ENCODE measurements at regions not wholly inside any gene's neighbourhood (a gene's known extent, or its start where the extent isn't known, plus 50 kb on each side); places are given as distances from the start of the nearest gene placed in this dataset.

DNA sequence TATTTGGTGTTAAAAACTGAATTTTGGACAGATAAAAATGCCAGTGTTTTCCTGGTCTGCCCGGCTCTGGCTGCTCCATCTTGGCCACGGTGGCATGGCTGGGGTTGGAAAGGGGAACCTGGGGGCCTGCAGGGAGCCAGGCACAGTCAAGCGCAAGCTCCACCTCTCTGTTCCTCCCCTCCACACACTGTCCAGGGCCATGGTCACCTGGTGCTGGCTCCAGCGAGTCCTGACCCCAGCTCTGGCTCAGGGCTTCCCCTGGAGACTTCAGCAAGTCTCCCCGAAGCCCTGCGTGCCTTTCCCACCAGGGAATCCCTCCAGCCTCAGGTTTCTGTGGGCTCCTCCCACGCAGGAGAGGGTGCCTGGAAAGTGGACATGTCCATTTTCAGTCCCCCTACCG lies 298.5 kb downstream of the QKI start:
- H4K20me1 ChIP-seq (ENCODE audit: insufficient read depth): no peaks in the 10 kb centered on the region
- H3K4me2 ChIP-seq (ENCODE audit: low read length): no peak overlapping the region
- H3K9ac ChIP-seq (ENCODE audit: low read length): no peak overlapping the region
- no peaks in the 10 kb centered on the region for H3K79me2 ChIP-seq (replicated peaks; ENCODE audit: insufficient read depth, low read length)
- no peak overlapping the region for H3K27ac ChIP-seq (ENCODE audit: low read length)
- H3K9me2 ChIP-seq (ENCODE audit: insufficient read depth, low read length): no peaks in the 10 kb centered on the region
- H3K36me3 ChIP-seq (ENCODE audit: insufficient read depth, low read length): no peaks in the 10 kb centered on the region
- no peak overlapping the region for H2AFZ ChIP-seq (ENCODE audit: low read depth, low read length)
- H3K4me3 ChIP-seq (ENCODE audit: low read length): no peak overlapping the region
- no peak for TF ChIP-seq TAF1 (IDR thresholded peaks at IDR 0.05; ENCODE audit: low read depth)
- no peak for TF ChIP-seq SMC3 (conservative IDR thresholded peaks at IDR 0.05; ENCODE audit: poor library complexity)
- TF ChIP-seq RAD21 (conservative IDR thresholded peaks at IDR 0.05): no peak
- TF ChIP-seq REST (IDR thresholded peaks at IDR 0.05; ENCODE audit: borderline replicate concordance): no peak
- TF ChIP-seq EZH2 (IDR thresholded peaks at IDR 0.05; ENCODE audit: borderline replicate concordance, insufficient read depth, low read length, poor library complexity, severe bottlenecking): no peak
- TF ChIP-seq EP300 (conservative IDR thresholded peaks at IDR 0.05; ENCODE audit: poor library complexity, severe bottlenecking): no peak
- TF ChIP-seq, protein P1, sequence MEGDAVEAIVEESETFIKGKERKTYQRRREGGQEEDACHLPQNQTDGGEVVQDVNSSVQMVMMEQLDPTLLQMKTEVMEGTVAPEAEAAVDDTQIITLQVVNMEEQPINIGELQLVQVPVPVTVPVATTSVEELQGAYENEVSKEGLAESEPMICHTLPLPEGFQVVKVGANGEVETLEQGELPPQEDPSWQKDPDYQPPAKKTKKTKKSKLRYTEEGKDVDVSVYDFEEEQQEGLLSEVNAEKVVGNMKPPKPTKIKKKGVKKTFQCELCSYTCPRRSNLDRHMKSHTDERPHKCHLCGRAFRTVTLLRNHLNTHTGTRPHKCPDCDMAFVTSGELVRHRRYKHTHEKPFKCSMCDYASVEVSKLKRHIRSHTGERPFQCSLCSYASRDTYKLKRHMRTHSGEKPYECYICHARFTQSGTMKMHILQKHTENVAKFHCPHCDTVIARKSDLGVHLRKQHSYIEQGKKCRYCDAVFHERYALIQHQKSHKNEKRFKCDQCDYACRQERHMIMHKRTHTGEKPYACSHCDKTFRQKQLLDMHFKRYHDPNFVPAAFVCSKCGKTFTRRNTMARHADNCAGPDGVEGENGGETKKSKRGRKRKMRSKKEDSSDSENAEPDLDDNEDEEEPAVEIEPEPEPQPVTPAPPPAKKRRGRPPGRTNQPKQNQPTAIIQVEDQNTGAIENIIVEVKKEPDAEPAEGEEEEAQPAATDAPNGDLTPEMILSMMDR (IDR thresholded peaks at IDR 0.05; ENCODE audit: poor library complexity, severe bottlenecking): no peak
- TF ChIP-seq MXI1 (conservative IDR thresholded peaks at IDR 0.05; ENCODE audit: poor library complexity, severe bottlenecking): no peak
- no peak for TF ChIP-seq POLR2AphosphoS5 (IDR thresholded peaks at IDR 0.05)
- no peaks in the 10 kb centered on the region for H3K27me3 ChIP-seq (ENCODE audit: insufficient read depth, low read depth, low read length)
- no peaks in the 10 kb centered on the region for H3K9me3 ChIP-seq (ENCODE audit: low read length)
- H3F3A ChIP-seq (ENCODE audit: insufficient read depth, low read length, poor library complexity, severe bottlenecking): no peaks in the 10 kb centered on the region

GRCh38 chr6:163712566-163712961 lies 298.0 kb downstream of the QKI start:
- no peak overlapping the region for H2AFZ ChIP-seq (ENCODE audit: low read depth, low read length)
- no peaks in the 10 kb centered on the region for H3K9me2 ChIP-seq (ENCODE audit: insufficient read depth, low read length)
- H3F3A ChIP-seq (ENCODE audit: insufficient read depth, low read length, poor library complexity, severe bottlenecking): no peaks in the 10 kb centered on the region
- H3K9me3 ChIP-seq (ENCODE audit: low read length): no peaks in the 10 kb centered on the region
- H3K4me3 ChIP-seq (ENCODE audit: low read length): no peak overlapping the region
- no peak overlapping the region for H3K4me2 ChIP-seq (ENCODE audit: low read length)
- no peaks in the 10 kb centered on the region for H4K20me1 ChIP-seq (ENCODE audit: insufficient read depth)
- H3K27ac ChIP-seq (ENCODE audit: low read length): no peak overlapping the region
- H3K36me3 ChIP-seq (ENCODE audit: insufficient read depth, low read length): no peaks in the 10 kb centered on the region
- no peak overlapping the region for H3K9ac ChIP-seq (ENCODE audit: low read length)
- no peaks in the 10 kb centered on the region for H3K27me3 ChIP-seq (ENCODE audit: insufficient read depth, low read depth, low read length)
- H3K79me2 ChIP-seq (replicated peaks; ENCODE audit: insufficient read depth, low read length): no peaks in the 10 kb centered on the region
- TF ChIP-seq REST (IDR thresholded peaks at IDR 0.05; ENCODE audit: borderline replicate concordance) (no peak), EZH2 (IDR thresholded peaks at IDR 0.05; ENCODE audit: borderline replicate concordance, insufficient read depth, low read length, poor library complexity, severe bottlenecking) (no peak), POLR2AphosphoS5 (IDR thresholded peaks at IDR 0.05) (no peak), EP300 (conservative IDR thresholded peaks at IDR 0.05; ENCODE audit: poor library complexity, severe bottlenecking) (no peak), TAF1 (IDR thresholded peaks at IDR 0.05; ENCODE audit: low read depth) (no peak), SMC3 (conservative IDR thresholded peaks at IDR 0.05; ENCODE audit: poor library complexity) (no peak), RAD21 (conservative IDR thresholded peaks at IDR 0.05) (no peak), MXI1 (conservative IDR thresholded peaks at IDR 0.05; ENCODE audit: poor library complexity, severe bottlenecking) (no peak)
- TF ChIP-seq, protein P1 (IDR thresholded peaks at IDR 0.05; ENCODE audit: poor library complexity, severe bottlenecking): no peak

All from neural cell (in vitro differentiated cells).